HepG2 (cell line): ENCODE measurements at regions not wholly inside any gene's neighbourhood (a gene's known extent, or its start where the extent isn't known, plus 50 kb on each side); places are given as distances from the start of the nearest gene placed in this dataset.
A peak's percentile ranks its signal among the peaks of the same experiment; 100 is the strongest.

Experiments used
- ATAC-seq: fragments of 200-7000 bp; cut with Tn5 transposase; 3 replicates; pipeline ENCODE4 v1.9.1; 2020; ENCODE audit warnings: mild to moderate bottlenecking, moderate library complexity
- BruUV-seq: library from RNA; stranded (reverse); fragments of 400-500 nt; replicated peaks from 2 replicates; lab custom pipeline; 2021; lab: Mats Ljungman, UMichigan
- CTCF ChIA-PET: fragments of 300-600 bp; formaldehyde crosslinking; extraction: SDS; loops from one replicate; lab custom pipeline; 2021; ENCODE audit warnings: low total read pairs, inconsistent platforms, low intra/inter-chr PET ratio; lab: Yijun Ruan, JAX
- POLR2A ChIA-PET: fragments of 350-600 bp; sonication (Branson Sonifier 250); formaldehyde crosslinking; loops from one replicate; lab custom pipeline; 2020; ENCODE audit warnings: antibody characterized with exemption, inconsistent platforms; lab: Yijun Ruan, JAX
- DNase-seq: peaks from one replicate; pipeline ENCODE4 v3.0.0-alpha.2; 2015; ENCODE audit warnings: low spot score
- FAIRE-seq: peaks from 3 replicates; lab custom pipeline; 2011; peaks lifted over from hg19 to GRCh38; lab: Jason Lieb, UNC
- H2AFZ ChIP-seq: one replicate; pipeline ENCODE4 v1.6.1; 2011; ENCODE audit warnings: low read length, inconsistent platforms
- H3K27ac ChIP-seq: fragments of 300-600 bp; 3 replicates; pipeline ENCODE4 v1.8.0; 2011; ENCODE audit warnings: mixed run types, mild to moderate bottlenecking, mixed read lengths, low read length, inconsistent platforms; ENCODE audit not compliant: insufficient read depth; ENCODE audit errors: extremely low read length
- H3K27me3 ChIP-seq, 2 experiments: fragments of 200-600 bp in 1 of 2; 2 replicates in 1 of 2; 3 replicates in 1 of 2; pipeline versions ENCODE4 v1.6.0 to v1.8.0; 2011; ENCODE audit warnings: low read length in 2 of 2, mild to moderate bottlenecking in 2 of 2, moderate library complexity in 2 of 2, inconsistent platforms in 1 of 2; ENCODE audit not compliant: insufficient read depth in 2 of 2, control insufficient read depth in 1 of 2
- H3K36me3 ChIP-seq, 2 experiments: fragments of 200-600 bp in 1 of 2; replicated peaks in 1 of 2; 2 replicates in 1 of 2; 3 replicates in 1 of 2; pipeline versions ENCODE4 v1.5.1 to v1.8.0; 2011; ENCODE audit warnings: low read length in 2 of 2, inconsistent platforms in 1 of 2; ENCODE audit not compliant: insufficient read depth in 2 of 2, control insufficient read depth in 1 of 2
- H3K4me1 ChIP-seq: 2 replicates; pipeline ENCODE4 v1.5.1; 2012; ENCODE audit warnings: low read length, inconsistent platforms; ENCODE audit not compliant: insufficient read depth
- H3K4me2 ChIP-seq: 2 replicates; pipeline ENCODE4 v1.6.0; 2011; ENCODE audit warnings: low read depth, low read length, inconsistent platforms
- H3K4me3 ChIP-seq, 3 experiments: fragments of 200-600 bp in 1 of 3; sonication (generic), shearing (Covaris generic) in 1 of 3; replicated peaks in 1 of 3; 2 replicates each; pipeline ENCODE4 v1.5.1; 2011 to 2016; ENCODE audit warnings: low read length in 3 of 3, inconsistent platforms in 2 of 3, low read depth in 2 of 3, mild to moderate bottlenecking in 2 of 3, control low read depth in 1 of 3, mixed read lengths in 1 of 3; ENCODE audit not compliant: insufficient read depth in 1 of 3
- H3K79me2 ChIP-seq: one replicate; pipeline ENCODE4 v1.6.1; 2011; ENCODE audit warnings: low read length, inconsistent platforms; ENCODE audit not compliant: insufficient read depth
- H3K9ac ChIP-seq: 2 replicates; pipeline ENCODE4 v1.6.0; 2011; ENCODE audit warnings: mild to moderate bottlenecking, low read depth, low read length, inconsistent platforms; ENCODE audit not compliant: insufficient read depth
- H3K9me3 ChIP-seq: 2 replicates; pipeline ENCODE4 v1.5.1; 2012; ENCODE audit warnings: mild to moderate bottlenecking, low read length
- H4K20me1 ChIP-seq: 2 replicates; pipeline ENCODE4 v1.6.0; 2011; ENCODE audit warnings: inconsistent platforms, mild to moderate bottlenecking, low read length, moderate library complexity; ENCODE audit not compliant: insufficient read depth
- GABPA ChIP-seq, 2 experiments: IDR thresholded peaks; 2 replicates each; pipeline ENCODE4 v1.6.1; 2011 to 2016; ENCODE audit warnings: low read depth in 2 of 2, low read length in 1 of 2, missing biosample characterization in 1 of 2, missing genetic modification characterization in 1 of 2
- HNF4A ChIP-seq: sonication (generic); formaldehyde crosslinking; IDR thresholded peaks from 2 replicates; pipeline ENCODE4 v1.4.0; 2020; ENCODE audit warnings: missing genetic modification reagents
- HNRNPH1 ChIP-seq: fragments of 200-400 bp; formaldehyde crosslinking; optimal IDR thresholded peaks from 2 replicates; pipeline ENCODE3; 2017; ENCODE audit warnings: mild to moderate bottlenecking, low read depth, low read length
- LCORL ChIP-seq, 2 experiments: fragments of 450-650 bp in 1 of 2; sonication (generic) in 1 of 2; formaldehyde crosslinking in 1 of 2; IDR thresholded peaks; 2 replicates each; pipeline versions ENCODE4 v1.5.0 to v1.6.1; 2017 to 2020; ENCODE audit warnings: antibody characterized with exemption in 1 of 2, missing genetic modification reagents in 1 of 2
- POGZ ChIP-seq: sonication (generic); formaldehyde crosslinking; IDR thresholded peaks from 2 replicates; pipeline ENCODE4 v1.4.0; 2020; ENCODE audit warnings: mild to moderate bottlenecking, missing genetic modification reagents
- RAD51 ChIP-seq: fragments of 450-650 bp; IDR thresholded peaks from 2 replicates; pipeline ENCODE4 v1.6.1; 2016; ENCODE audit warnings: borderline replicate concordance
- TCF12 ChIP-seq, 2 experiments: fragments of 450-650 bp in 1 of 2; sonication (generic) in 1 of 2; formaldehyde crosslinking in 1 of 2; IDR thresholded peaks; 2 replicates each; pipeline versions ENCODE4 v1.6.1 to v1.8.0; 2017 to 2022; ENCODE audit warnings: antibody characterized with exemption in 1 of 2, mild to moderate bottlenecking in 1 of 2, missing genetic modification reagents in 1 of 2, moderate library complexity in 1 of 2
- ZMYM4 ChIP-seq: sonication (generic); formaldehyde crosslinking; IDR thresholded peaks from 2 replicates; pipeline ENCODE4 v1.8.1; 2023; ENCODE audit warnings: mild to moderate bottlenecking, missing genetic modification reagents
- ZNF644 ChIP-seq: IDR thresholded peaks from 2 replicates; pipeline ENCODE4 v1.6.1; 2016; ENCODE audit warnings: low read depth
- WGBS: methylation state at CpG from one replicate; pipeline ENCODE4 v1.1.6; 2017; ENCODE audit warnings: low lambda C conversion rate; 5-methylcytosine and 5-hydroxymethylcytosine counted together
- in situ Hi-C: cut with HindIII; loops from 2 replicates; pipeline ENCODE4 v1.10.0; 2017; ENCODE audit warnings: low pct_unique_long_range_greater_than_20kb; ENCODE audit not compliant: extremely low pct_ligation_motif_present
- intact Hi-C: fragments of 100-400 bp; cut with micrococcal nuclease; formaldehyde crosslinking; loops from one replicate; pipeline ENCODE4 v1.10.0; 2022; ENCODE audit not compliant: unreplicated experiment
- TF ChIP-seq, protein P1 (sequence below): sonication (generic); formaldehyde crosslinking; conservative IDR thresholded peaks from 2 replicates; pipeline ENCODE4 v1.8.0; 2022; ENCODE audit warnings: missing genetic modification reagents
- TF ChIP-seq, protein P2 (sequence below): sonication (generic); formaldehyde crosslinking; IDR thresholded peaks from 2 replicates; pipeline ENCODE4 v1.5.0; 2020; ENCODE audit warnings: mild to moderate bottlenecking, missing genetic modification reagents

DNA sequence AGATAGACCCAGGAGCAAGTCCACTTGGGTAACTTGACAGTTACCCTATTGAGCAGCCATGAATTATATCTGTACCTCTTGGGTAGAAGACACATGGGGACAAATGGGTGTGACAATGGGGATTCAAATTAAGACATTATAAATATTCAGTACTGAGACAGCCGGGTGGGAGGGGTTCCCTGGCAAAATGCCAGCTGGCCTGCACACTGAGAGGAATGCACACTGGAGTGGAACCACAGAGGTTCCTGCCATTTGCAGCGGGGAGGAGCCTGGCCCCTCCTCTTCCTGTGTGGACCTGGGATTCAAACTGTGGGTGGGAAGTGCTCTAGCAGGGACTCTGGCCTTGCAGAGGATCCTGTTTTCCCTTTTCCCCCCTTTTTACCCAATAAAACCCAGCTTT is 118.7 kb upstream of the CDKN3 start:
- no TSS peak for BruUV-seq
- no peaks in the 10 kb centered on the region for H3K79me2 ChIP-seq
- H3K36me3 ChIP-seq: no peaks in the 10 kb centered on the region
- DNase-seq: no peak
- 25% methylated on average over 2 of the region's 2 CpGs for WGBS
- no peak for FAIRE-seq
- 0 out of 2 replicates have a peak, but pooled peaks have one; percentile 6 for TF ChIP-seq POGZ (CRISPR knock-in tag)
- TF ChIP-seq, protein P1, sequence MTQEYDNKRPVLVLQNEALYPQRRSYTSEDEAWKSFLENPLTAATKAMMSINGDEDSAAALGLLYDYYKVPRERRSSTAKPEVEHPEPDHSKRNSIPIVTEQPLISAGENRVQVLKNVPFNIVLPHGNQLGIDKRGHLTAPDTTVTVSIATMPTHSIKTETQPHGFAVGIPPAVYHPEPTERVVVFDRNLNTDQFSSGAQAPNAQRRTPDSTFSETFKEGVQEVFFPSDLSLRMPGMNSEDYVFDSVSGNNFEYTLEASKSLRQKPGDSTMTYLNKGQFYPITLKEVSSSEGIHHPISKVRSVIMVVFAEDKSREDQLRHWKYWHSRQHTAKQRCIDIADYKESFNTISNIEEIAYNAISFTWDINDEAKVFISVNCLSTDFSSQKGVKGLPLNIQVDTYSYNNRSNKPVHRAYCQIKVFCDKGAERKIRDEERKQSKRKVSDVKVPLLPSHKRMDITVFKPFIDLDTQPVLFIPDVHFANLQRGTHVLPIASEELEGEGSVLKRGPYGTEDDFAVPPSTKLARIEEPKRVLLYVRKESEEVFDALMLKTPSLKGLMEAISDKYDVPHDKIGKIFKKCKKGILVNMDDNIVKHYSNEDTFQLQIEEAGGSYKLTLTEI (CRISPR knock-in tag): no peak
- no peak for TF ChIP-seq GABPA (IDR thresholded peaks at IDR 0.05; ENCODE audit: low read depth, low read length)
- TF ChIP-seq GABPA (CRISPR knock-in tag; IDR thresholded peaks at IDR 0.05; ENCODE audit: low read depth): peak; percentile 36; the same call in 1 of the 2 replicates
- TF ChIP-seq LCORL (IDR thresholded peaks at IDR 0.05): 0 out of 2 replicates have a peak, but pooled peaks have one; percentile 48
- TF ChIP-seq LCORL (CRISPR knock-in tag; IDR thresholded peaks at IDR 0.05): no peak
- H4K20me1 ChIP-seq: no peaks in the 10 kb centered on the region
- H3K4me1 ChIP-seq: peaks cover 20% of the 10 kb centered on the region
- H2AFZ ChIP-seq: no peak overlapping the region
- ChIA-PET POLR2A (no interaction called here), CTCF (no interaction called here)
- H3K27ac ChIP-seq: no peak overlapping the region
- H3K27me3 ChIP-seq: no peaks in the 10 kb centered on the region
- intact Hi-C loops: no loop called here
- H3K4me2 ChIP-seq: no peak overlapping the region; the same call in 1 of the 2 replicates
- H3K9ac ChIP-seq: no peak overlapping the region
- no peaks in the 10 kb centered on the region for H3K9me3 ChIP-seq
- in situ Hi-C loops: no loop called here
- no peak for ATAC-seq
- no peak overlapping the region for H3K4me3 ChIP-seq

DNA sequence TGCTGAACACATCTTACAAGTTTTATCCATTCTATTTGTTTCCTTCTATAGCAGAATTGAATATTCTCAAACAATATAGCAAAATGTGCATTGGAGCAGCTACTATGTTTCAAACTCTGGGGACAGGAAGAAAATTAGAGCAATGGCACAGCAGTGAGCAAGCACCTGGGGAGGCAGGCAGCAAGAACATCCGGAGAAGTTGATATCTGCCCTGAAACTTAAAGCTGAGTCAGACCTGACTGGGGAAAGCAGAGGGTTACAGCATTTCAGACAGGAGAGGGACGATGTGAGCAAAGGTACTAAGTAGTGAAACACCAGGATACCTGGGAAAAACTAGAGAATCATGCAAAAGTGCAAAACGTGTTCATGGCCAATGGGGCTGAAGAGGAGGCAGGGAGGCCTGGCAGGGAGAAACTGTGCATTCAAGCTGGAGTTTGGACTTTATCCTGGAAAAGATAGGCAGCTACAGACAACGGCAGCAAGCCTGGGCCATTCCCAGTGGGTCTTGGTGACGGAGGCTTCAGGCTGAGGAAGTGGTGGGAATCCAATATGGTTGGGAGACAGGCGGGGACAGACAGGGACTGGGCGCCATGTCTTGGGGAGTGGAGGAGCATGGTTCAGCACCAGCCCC is 118.0 kb upstream of the CDKN3 start:
- Histone ChIP-seq H3K27me3 (no peaks in the 10 kb centered on the region), H3K79me2 (no peaks in the 10 kb centered on the region), H3K9me3 (no peaks in the 10 kb centered on the region), H4K20me1 (no peaks in the 10 kb centered on the region), H2AFZ (no peak overlapping the region), H3K4me3 (no peak overlapping the region), H3K36me3 (no peaks in the 10 kb centered on the region), H3K4me2 (0 out of 2 replicates have a peak overlapping the region, but pooled peaks have one; percentile 28), H3K27ac (no peak overlapping the region), H3K9ac (no peak overlapping the region), H3K4me1 (peaks cover 20% of the 10 kb centered on the region)
- FAIRE-seq (no peak), ATAC-seq (no peak; the same call in 2 of the 3 replicates), DNase-seq (no peak)
- WGBS: 55% methylated on average over 7 of the region's 7 CpGs
- BruUV-seq: no TSS peak
- intact Hi-C loops: no loop called here
- CTCF ChIA-PET: no interaction called here
- POLR2A ChIA-PET: no interaction called here
- in situ Hi-C loops: no loop called here
- TF ChIP-seq RAD51 (no peak), TCF12 (IDR thresholded peaks at IDR 0.05) (no peak), TCF12 (CRISPR knock-in tag; IDR thresholded peaks at IDR 0.05) (no peak), ZNF644 (0 out of 2 replicates have a peak, but pooled peaks have one; percentile 38), ZMYM4 (CRISPR knock-in tag) (peak; percentile 58; the same call in 1 of the 2 replicates), POGZ (CRISPR knock-in tag) (0 out of 2 replicates have a peak, but pooled peaks have one; percentile 40), HNF4A (peak; percentile 46; the same call in 1 of the 2 replicates), HNRNPH1 (no peak)
- TF ChIP-seq, protein P2, sequence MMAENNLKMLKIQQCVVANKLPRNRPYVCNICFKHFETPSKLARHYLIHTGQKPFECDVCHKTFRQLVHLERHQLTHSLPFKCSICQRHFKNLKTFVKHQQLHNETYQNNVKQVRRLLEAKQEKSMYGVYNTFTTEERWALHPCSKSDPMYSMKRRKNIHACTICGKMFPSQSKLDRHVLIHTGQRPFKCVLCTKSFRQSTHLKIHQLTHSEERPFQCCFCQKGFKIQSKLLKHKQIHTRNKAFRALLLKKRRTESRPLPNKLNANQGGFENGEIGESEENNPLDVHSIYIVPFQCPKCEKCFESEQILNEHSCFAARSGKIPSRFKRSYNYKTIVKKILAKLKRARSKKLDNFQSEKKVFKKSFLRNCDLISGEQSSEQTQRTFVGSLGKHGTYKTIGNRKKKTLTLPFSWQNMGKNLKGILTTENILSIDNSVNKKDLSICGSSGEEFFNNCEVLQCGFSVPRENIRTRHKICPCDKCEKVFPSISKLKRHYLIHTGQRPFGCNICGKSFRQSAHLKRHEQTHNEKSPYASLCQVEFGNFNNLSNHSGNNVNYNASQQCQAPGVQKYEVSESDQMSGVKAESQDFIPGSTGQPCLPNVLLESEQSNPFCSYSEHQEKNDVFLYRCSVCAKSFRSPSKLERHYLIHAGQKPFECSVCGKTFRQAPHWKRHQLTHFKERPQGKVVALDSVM (CRISPR knock-in tag): peak; percentile 91
